NCI-H524 (cell line): ENCODE measurements at regions not wholly inside any gene's neighbourhood (a gene's known extent, or its start where the extent isn't known, plus 50 kb on each side); places are given as distances from the start of the nearest gene placed in this dataset.
"Not testable (repeated sequence)": the region's sequence is repeated elsewhere in the genome, so short reads cannot be mapped to it uniquely, and the experiment has no call there.

Experiments
- DNase-seq, 2 experiments: peaks; one replicate each; lab custom pipeline; 2025; lab: John Stamatoyannopoulos, UW

DNA sequence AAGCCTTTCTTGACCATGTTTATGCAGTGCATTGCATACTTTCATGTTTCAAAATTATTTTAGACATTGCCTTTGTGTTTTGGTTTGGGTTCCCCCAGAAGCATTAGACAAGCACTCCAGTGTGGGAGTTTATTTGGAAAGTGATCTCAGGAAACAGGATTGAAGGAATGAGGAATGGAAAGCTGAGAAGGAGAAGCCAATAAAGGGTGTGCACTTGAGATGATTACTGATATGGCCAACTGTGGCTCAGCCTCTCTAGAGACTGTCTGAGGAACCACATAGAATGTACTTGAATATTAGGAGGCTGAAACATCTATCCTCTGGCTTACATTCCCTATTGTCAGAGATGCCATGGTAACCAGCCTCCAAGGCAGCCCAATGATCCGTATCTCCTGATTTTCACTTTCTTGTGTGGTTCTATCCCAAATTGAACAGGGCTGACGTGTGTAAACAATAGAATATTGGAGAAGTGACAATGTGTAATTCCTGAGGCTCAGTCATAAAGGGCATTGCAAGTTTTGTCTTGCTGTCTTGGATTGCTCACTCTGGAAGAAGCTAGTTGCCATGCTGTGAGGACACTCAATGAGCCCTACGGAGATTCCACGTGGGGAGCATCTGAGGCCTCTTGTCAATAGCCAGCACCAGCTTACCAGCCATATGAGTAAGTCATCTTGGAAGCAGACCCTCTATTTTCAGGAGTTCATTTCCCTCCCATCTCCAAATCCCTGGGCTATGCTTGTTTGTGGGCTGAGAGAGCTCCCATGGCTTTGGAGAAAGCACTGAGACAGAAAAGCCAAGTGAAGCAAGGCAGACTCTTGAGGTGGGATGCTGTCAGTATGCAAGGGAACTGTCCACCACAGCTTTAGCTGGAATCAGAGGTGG lies 84.7 kb downstream of the SCN11A start:
- DNase-seq: no peak

DNA sequence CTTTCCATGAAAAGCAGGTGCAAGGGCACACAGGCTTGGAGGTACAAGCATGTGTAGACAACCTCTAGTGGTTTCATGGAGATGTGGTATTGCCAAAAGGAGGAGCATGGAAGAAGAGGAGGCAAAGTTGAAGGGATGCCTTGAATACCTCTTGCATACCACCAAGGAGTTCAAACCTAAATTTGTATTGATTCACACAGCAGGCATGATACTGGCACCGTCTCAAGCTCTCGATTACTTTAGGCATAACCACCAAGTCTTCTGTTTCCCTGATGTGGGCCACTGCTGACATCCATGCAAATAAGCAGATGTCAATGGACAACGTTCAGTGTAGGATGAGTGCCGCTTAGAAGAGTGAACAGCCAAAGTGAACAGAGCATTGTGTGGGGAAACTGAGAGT lies 87.1 kb downstream of the SCN11A start:
- no peak for DNase-seq

DNA sequence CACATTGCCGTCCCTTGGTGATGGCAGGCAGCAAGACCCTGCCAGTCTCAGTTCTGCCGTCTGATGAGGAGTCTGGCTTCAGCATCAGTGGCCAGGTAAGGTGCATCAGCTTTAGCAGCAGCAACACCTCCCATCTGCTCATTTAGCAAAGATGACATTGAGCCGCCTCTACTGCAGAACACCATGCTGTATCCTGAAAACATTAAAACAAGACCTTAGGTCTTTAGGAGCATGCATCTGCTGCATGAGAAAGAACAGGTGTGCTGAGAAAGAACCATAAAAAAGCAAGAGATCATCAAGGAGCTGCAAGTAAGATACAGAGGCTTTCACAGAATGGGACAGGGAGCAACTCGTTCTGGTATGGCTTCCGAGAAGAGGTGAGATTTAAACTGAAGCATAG lies 87.5 kb downstream of the SCN11A start:
- no peak for DNase-seq

DNA sequence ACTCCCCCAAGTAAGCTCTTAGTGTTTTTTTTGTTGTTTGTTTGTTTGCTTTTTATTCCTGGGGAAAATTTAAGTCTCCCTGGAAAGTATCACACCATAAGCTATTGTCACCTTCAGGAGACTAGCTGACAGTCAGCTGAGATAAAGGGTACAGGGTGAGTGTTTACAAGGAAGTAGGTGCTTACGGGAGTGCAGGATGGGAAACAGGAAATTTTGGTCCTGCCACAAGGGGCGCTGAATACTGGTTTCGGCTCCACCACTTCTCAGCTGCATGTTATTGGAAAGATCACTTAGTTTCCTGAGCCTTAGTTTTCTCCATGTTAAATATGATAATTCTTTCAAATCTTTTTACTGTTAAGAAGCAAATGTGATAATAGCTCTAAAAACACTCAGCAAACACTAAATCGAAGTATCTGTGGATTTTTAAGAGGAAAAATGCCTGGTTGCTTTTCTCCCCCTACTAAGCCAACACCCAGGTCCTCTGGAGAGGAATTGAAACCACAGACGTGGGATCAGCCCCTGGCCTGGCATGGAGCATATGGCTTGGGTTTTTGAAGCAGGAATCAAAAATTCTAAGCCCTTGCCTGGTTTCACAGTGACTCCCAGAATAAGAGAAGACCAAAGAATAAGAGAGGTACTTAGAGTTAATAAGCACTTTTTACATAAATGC lies 90.7 kb downstream of the SCN11A start:
- DNase-seq: peak; percentile 60 to 69

GRCh38 chr3:38960042-38960622 lies 91.6 kb downstream of the SCN11A start:
- DNase-seq: peak; percentile 78 to 96

DNA sequence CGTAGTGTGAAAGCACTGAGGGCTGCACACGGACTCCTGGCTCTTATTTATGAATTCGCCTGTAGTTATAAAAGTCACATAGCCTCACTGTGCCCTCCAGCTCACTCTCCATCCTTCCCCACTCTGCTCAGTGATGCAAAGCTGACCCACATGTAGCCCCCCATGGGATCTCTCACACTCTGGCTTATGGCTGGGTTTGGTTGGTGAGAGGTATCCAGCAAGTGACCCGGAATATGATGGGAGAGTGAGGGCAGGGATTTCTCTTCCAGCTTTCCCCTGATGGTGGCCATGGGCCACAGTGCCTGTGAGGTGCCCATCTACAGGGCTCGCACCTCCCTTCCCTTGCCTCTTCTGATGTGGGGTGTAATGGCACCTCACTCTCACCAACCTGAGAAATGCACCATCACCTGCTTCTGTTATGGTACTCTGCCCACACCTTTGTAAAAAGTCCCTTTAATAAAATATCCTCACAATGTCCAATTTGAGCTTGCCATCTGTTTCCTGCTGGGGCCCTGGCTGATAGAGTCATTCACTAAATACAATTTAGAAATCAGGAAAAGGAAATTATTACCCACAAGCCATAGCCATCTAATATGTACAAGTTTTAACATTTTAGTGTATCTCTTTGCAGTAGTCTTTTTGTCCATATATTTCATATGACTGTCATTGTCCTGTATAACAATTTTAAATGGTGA lies 93.6 kb downstream of the SCN11A start:
- no peak for DNase-seq

DNA sequence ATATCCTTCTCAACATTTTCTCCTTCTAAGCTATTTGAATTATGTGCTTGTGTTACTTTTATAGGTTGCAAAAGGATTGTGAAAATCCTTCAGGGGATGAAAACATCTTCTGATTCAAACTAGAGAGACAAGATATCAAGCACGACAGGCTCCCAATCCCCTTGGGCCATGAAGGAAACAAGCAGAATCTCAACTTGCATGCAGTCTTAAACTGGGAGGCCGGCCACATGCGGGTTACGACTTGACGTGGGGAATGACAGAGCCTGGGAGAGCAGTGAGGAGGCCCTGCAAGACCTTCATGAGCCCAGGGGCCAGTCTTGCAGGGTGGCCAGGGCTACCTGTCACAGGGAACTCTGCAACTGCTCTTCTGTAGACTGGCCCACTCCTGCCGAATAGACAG lies 94.4 kb downstream of the SCN11A start:
- DNase-seq: no peak

- no peak for DNase-seq
These were observed 99.0 kb downstream of the SCN11A start for GRCh38 chr3:38952721-38953120.

GRCh38 chr3:38951167-38951566 lies 100.6 kb downstream of the SCN11A start:
- not testable (repeated sequence) for DNase-seq

GRCh38 chr3:38950581-38950980 lies 101.2 kb downstream of the SCN11A start:
- DNase-seq: no peak

GRCh38 chr3:38949994-38950393 lies 101.8 kb downstream of the SCN11A start:
- no peak for DNase-seq

- no peak for DNase-seq
These were observed 111.3 kb downstream of the SCN11A start for GRCh38 chr3:38940394-38940793.

- DNase-seq: no peak
These were observed 109.3 kb upstream of the SCN10A start for GRCh38 chr3:38925351-38925750.

GRCh38 chr3:38916706-38917105 lies 100.7 kb upstream of the SCN10A start:
- DNase-seq: no peak

- DNase-seq: no peak
These were observed 91.4 kb upstream of the SCN10A start for GRCh38 chr3:38907426-38907825.

- DNase-seq: no peak
These were observed 74.4 kb upstream of the SCN10A start for GRCh38 chr3:38890426-38890825.

DNA sequence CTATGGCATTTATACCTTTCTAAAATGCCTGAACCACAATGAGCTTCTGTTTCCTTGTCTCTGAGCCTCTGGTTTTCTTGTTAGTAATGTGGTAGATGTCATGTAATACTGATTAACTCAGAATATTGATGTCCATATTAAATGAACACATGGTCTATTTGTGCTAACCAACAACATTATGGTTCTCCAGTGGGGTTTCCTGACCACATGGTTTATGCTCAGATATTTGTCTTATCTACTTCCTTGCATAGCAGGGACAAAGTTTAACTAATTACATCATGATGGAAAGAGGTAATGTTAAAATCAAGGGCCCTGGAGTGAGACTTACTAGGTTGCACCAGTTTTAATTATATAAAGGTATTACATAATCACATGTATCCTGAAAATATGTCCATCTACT lies 62.6 kb upstream of the SCN10A start:
- no peak for DNase-seq
